ENCODE measurements at regions not wholly inside any gene's neighbourhood (a gene's known extent, or its start where the extent isn't known, plus 50 kb on each side); places are given as distances from the start of the nearest gene placed in this dataset.
"Not testable (repeated sequence)": the region's sequence is repeated elsewhere in the genome, so short reads cannot be mapped to it uniquely, and the experiment has no call there.

DNA sequence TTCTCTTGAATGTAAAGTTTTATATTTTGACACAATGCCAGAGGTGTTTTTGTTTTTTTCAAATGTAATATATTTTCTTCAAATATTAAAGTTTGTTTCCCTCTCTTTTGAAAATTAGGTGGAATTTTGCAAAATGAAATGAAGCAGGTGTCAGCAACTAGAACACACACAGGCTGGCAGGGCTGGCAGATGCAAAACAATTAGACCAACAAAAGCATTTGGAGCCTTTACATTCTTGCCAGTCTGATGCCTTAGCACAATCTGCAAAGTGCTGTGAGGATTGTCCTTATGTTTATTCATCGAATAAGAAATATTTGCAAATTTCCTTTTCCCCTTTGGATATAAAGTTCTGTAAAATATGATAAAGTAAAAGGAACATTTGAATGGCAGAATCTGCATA is 1063.9 kb downstream of the CDH9 start:
- no peaks in the 10 kb centered on the region for H3K36me3 ChIP-seq
- no peaks in the 10 kb centered on the region for H3K27me3 ChIP-seq
- peaks cover 0 to 5% (median 0%) of the 10 kb centered on the region in 11 experiments; a peak in 3 of 22 replicates for H3K9me3 ChIP-seq (replicated peaks in 1 of 11)
- no peak overlapping the region for H3K27ac ChIP-seq
- no peak overlapping the region for H3K9ac ChIP-seq
- no peaks in the 10 kb centered on the region for H4K20me1 ChIP-seq
- no peak overlapping the region for H3K4me3 ChIP-seq
- no peak overlapping the region for H3K4me2 ChIP-seq
- no peak for TF ChIP-seq Cebpa-rat (IDR thresholded peaks at IDR 0.05)
- H3K4me1 ChIP-seq: no peaks in the 10 kb centered on the region

DNA sequence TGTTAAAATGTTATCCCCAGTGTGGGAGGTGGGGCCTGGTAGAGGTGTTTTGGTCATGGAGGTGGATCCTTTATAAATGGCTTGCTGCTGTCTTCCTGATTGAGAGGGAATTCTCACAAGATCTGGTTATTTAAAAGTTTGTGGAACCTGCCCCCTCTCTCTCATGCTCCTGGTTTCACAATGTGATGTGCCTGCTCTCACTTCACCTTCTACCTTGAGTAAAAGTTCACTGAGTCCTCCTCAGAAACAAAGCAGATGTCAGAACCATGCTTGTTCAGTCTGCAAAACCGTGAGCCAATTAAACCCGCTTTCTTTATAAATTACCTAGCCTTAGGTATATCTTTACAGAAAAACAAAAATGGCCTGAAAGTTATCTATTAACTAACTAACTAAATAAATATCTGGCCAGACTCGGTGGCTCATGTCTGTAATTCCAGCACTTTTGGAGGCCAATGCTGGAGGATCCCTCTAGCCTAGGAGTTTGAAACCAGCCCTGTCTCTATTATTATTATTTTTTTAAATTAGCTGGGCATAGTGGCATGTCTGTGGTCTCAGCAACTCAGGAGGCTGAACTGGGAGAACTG is 1067.4 kb downstream of the CDH9 start:
- Histone ChIP-seq H3K4me2 (no peak overlapping the region), H3K9ac (no peak overlapping the region), H4K20me1 (no peaks in the 10 kb centered on the region), H3K27ac (no peak overlapping the region), H3K9me3 (replicated peaks in 1 of 11) (peaks cover 0 to 12% (median 0%) of the 10 kb centered on the region in 11 experiments; a peak in 5 of 22 replicates), H3K27me3 (no peaks in the 10 kb centered on the region), H3K4me3 (no peak overlapping the region), H3K36me3 (no peaks in the 10 kb centered on the region), H3K4me1 (no peaks in the 10 kb centered on the region)
- no peak for TF ChIP-seq Cebpa-rat (IDR thresholded peaks at IDR 0.05)

DNA sequence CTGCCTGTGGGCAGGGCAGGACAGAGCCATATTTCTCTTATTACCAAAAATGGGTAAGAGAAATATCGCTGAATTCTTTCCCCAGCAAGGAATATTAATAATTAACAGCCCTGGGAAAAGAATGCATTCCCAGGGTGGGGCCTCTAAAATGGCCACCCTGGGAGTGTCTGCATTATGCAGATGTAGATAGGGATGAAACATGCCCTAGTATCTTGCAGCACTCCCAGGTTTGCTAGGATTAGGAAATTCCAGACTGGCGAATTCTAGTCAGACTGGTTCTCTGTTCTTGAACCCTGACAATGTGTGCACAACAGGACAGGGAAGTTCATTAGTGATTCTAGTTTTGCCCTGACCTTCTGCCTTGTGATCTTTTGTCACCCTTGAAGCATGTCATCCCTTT is 1069.3 kb downstream of the CDH9 start:
- H4K20me1 ChIP-seq, H3K27ac ChIP-seq, H3K4me2 ChIP-seq, H3K36me3 ChIP-seq, H3K4me3 ChIP-seq, H3K4me1 ChIP-seq, H3K9ac ChIP-seq, H3K27me3 ChIP-seq: not testable (repeated sequence)
- peaks cover 0 to 12% (median 0%) of the 10 kb centered on the region in 11 experiments; a peak in 5 of 22 replicates for H3K9me3 ChIP-seq (replicated peaks in 1 of 11)

DNA sequence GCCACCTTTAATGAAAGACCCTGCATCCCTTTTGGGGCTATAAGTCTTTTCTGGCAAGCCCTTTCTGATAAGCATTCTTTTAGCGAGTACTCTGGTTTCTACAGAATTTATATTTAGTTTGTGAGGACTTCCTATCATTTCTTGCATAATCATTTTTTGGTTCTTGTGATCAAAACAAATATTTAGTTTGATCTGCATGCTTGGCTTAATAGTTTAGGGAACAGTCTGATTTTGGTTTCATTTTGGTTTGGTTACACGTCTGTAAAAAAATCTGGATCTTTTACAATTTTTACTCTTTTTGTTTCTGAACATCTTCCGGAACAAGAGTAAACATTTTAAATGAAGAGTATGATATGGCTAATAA is 1074.4 kb downstream of the CDH9 start:
- no peak for TF ChIP-seq Cebpa-rat (IDR thresholded peaks at IDR 0.05)
- Histone ChIP-seq H3K9ac (no peak overlapping the region), H3K4me3 (no peak overlapping the region), H3K27me3 (no peaks in the 10 kb centered on the region), H3K36me3 (no peaks in the 10 kb centered on the region), H3K27ac (no peak overlapping the region; a peak in 1 of 22 replicates), H4K20me1 (no peaks in the 10 kb centered on the region), H3K4me1 (peaks cover 0 to 13% (median 7%) of the 10 kb centered on the region in 10 experiments; a peak in 13 of 20 replicates), H3K9me3 (replicated peaks in 1 of 11) (peaks cover 0 to 4% (median 0%) of the 10 kb centered on the region in 11 experiments; a peak in 5 of 22 replicates), H3K4me2 (peak overlapping the region in 2 of 11 experiments; percentile 41 to 44; a peak in 2 of 22 replicates)

DNA sequence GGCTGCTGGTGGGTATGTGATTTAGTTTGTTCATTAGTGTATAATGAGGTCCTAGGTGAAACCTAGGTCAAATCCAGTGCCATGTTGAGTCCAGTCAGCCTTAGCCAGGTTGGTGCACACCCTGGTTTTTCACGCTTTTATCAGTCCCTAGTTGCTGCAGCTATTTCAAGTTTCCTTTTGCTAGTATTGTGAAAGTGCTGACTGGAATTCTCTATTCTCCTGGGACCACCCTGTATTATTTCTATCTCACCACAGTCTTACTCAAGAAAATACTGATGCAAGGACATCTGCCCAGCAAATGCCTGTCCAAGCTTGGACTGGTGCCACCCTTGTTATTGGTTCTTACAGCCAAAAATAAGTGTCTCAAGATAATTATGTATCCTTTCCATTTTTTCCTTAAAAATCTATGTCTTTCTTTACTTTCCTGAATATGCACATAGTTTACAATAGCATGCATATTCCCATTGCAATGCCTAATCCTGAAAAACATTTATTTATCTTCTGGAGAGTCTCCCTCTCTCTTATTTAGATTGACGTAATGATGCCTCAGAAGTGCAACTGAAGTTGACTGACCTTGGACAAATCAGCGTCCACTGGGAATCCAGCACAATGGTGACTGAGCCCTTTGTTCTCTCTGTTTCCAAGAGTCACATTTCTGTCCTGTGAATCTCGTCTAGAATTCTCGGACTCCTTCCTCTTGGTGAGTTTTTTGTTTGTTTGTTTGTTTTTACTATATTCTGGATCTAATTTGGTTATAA is 1075.0 kb downstream of the CDH9 start:
- no peaks in the 10 kb centered on the region for H3K9me3 ChIP-seq (replicated peaks in 1 of 11)
- peaks cover 0 to 13% (median 7%) of the 10 kb centered on the region in 10 experiments; a peak in 13 of 20 replicates for H3K4me1 ChIP-seq
- TF ChIP-seq Cebpa-rat (IDR thresholded peaks at IDR 0.05): no peak
- no peak overlapping the region for H3K4me3 ChIP-seq
- no peak overlapping the region for H3K9ac ChIP-seq
- H3K36me3 ChIP-seq: no peaks in the 10 kb centered on the region
- H3K27me3 ChIP-seq: no peaks in the 10 kb centered on the region
- H4K20me1 ChIP-seq: no peaks in the 10 kb centered on the region
- peak overlapping the region in 7 of 11 experiments; percentile 1 to 58 (median 41); a peak in 10 of 22 replicates for H3K4me2 ChIP-seq
- H3K27ac ChIP-seq: no peak overlapping the region; a peak in 1 of 22 replicates

DNA sequence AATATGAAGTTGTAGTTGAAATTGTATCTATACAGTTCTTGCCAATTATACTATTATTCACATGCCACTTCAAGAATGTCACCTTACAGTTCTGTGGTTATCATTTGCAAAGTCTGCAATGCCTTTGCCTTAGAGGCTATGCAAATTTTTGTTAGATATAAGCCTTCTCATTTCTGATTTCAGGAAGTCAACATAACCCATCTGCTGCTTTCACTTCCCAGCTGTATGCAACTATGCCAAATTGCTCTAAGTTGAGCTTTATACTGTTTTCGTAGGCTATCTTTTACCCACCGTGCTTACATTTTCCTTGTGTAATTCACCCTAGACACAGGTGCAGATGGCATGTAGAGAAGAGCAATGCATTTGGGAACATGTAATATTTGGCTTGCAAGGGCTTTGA is 1083.0 kb downstream of the CDH9 start:
- peaks cover 7 to 42% (median 22%) of the 10 kb centered on the region in 10 experiments; a peak in 18 of 20 replicates for H3K4me1 ChIP-seq
- no peaks in the 10 kb centered on the region for H4K20me1 ChIP-seq
- no peaks in the 10 kb centered on the region for H3K27me3 ChIP-seq
- H3K4me2 ChIP-seq: peak overlapping the region; percentile 18 to 89 (median 54); a peak in 19 of 22 replicates
- H3K27ac ChIP-seq: peak overlapping the region in 7 of 11 experiments; percentile 24 to 63 (median 39); a peak in 9 of 22 replicates
- no peak overlapping the region; a peak in 1 of 20 replicates for H3K4me3 ChIP-seq
- no peak overlapping the region; a peak in 1 of 22 replicates for H3K9ac ChIP-seq
- no peaks in the 10 kb centered on the region for H3K9me3 ChIP-seq (replicated peaks in 1 of 11)
- no peaks in the 10 kb centered on the region for H3K36me3 ChIP-seq
- no peak for TF ChIP-seq Cebpa-rat (IDR thresholded peaks at IDR 0.05)

DNA sequence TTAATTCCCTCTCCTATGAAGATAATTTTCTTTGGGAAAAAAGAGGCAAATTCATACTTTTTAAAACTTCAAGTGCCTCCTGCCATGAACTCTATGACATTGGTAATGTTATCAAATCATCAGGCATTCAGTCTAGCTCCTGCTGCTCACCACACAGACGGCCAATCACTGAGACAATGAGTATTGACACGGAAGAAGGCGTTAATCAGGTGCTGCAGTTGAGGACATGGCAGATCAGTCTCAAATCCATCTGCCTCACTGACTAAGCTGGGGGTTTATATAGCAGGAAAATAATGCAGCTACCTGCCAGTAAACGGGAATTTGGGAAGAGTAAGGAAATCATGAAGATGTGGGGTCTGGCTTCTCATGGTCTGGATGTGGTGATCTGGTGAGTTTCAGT is 1087.7 kb downstream of the CDH9 start:
- Histone ChIP-seq H3K9me3 (replicated peaks in 1 of 11) (no peaks in the 10 kb centered on the region), H3K36me3 (no peaks in the 10 kb centered on the region), H3K4me2 (peak overlapping the region in 10 of 11 experiments; percentile 14 to 66 (median 48); a peak in 17 of 22 replicates), H3K9ac (no peak overlapping the region), H4K20me1 (no peaks in the 10 kb centered on the region), H3K4me1 (peaks cover 6 to 35% (median 19%) of the 10 kb centered on the region in 10 experiments; a peak in 18 of 20 replicates), H3K27ac (no peak overlapping the region), H3K27me3 (no peaks in the 10 kb centered on the region), H3K4me3 (no peak overlapping the region)
- TF ChIP-seq Cebpa-rat (IDR thresholded peaks at IDR 0.05): no peak

DNA sequence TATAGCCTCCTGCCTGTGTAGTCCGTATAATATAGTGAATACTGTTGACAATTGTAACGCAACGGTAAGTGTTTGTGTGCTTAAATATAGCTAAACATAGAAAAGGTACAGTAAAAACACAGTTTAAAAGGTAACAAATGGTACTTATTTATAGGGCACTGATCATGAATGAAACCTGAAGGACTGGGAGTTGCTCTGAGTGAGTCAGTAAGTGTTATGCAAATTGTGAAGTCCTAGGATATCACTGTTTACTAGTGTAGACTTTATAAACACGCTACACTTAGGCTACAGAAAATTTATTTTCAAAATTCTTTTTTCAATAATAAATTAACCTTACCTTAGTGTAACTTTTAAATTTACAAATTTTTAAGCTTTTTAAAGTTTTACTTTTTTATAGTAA is 1090.1 kb downstream of the CDH9 start:
- no peak for TF ChIP-seq Cebpa-rat (IDR thresholded peaks at IDR 0.05)
- Histone ChIP-seq H3K27me3 (no peaks in the 10 kb centered on the region), H3K4me2 (no peak overlapping the region), H3K27ac (no peak overlapping the region), H3K9ac (no peak overlapping the region), H3K4me3 (no peak overlapping the region), H4K20me1 (no peaks in the 10 kb centered on the region), H3K36me3 (no peaks in the 10 kb centered on the region), H3K9me3 (replicated peaks in 1 of 11) (no peaks in the 10 kb centered on the region), H3K4me1 (peaks cover 0 to 19% (median 12%) of the 10 kb centered on the region in 10 experiments; a peak in 16 of 20 replicates)

DNA sequence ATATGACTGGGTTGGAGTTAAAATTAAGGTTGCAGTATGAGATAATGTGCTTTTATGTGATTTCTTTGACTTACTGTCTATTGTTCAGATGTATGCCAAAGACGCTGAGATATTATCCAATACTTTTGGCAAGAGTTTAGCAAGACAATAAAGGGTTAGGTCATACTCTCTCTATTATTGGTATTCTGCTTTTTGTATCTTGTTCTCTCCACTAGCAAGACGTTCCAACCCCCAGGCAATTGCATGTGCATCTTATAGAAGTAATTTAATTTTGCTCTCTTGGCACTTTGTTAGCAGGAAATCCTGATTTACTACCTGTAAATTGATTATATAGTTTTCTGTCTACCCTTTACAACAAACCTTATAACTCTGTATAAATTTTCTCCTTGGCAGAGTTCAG is 1093.6 kb downstream of the CDH9 start:
- Histone ChIP-seq H3K4me3 (no peak overlapping the region), H3K4me1 (peaks cover 0 to 3% (median 0%) of the 10 kb centered on the region in 10 experiments; a peak in 2 of 20 replicates), H3K9ac (no peak overlapping the region), H4K20me1 (no peaks in the 10 kb centered on the region), H3K9me3 (replicated peaks in 1 of 11) (no peaks in the 10 kb centered on the region), H3K36me3 (no peaks in the 10 kb centered on the region), H3K27me3 (no peaks in the 10 kb centered on the region), H3K4me2 (no peak overlapping the region), H3K27ac (no peak overlapping the region)
- TF ChIP-seq Cebpa-rat (IDR thresholded peaks at IDR 0.05): no peak

Data from BLaER1 treated with 17β-estradiol and CSF1 and Interleukin-3, amounts not matched to agents 10 nM and 100 nM (cell line).